ENCODE measurements at regions not wholly inside any gene's neighbourhood (a gene's known extent, or its start where the extent isn't known, plus 50 kb on each side); places are given as distances from the start of the nearest gene placed in this dataset.
"Not testable (repeated sequence)": the region's sequence is repeated elsewhere in the genome, so short reads cannot be mapped to it uniquely, and the experiment has no call there.

DNA sequence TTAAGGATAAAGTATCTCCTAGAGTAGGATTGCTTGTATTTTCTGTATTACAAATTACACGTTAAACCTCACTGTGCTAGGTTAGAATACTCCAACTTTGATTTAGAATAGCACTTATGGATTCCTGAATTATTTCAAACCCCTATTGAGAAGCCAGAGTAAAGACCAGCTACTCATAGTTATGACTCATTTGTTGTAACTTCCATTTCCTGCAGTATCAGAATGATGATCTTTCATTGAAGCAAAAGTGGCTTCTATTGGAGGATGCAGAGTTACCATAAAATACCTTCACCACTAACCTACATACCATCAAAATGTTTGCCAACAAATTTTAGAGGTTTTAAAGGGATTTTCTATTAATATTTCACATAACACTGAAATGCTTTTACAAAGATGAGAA lies 1322.7 kb upstream of the ALCAM start:
- no peak for DNase-seq

DNA sequence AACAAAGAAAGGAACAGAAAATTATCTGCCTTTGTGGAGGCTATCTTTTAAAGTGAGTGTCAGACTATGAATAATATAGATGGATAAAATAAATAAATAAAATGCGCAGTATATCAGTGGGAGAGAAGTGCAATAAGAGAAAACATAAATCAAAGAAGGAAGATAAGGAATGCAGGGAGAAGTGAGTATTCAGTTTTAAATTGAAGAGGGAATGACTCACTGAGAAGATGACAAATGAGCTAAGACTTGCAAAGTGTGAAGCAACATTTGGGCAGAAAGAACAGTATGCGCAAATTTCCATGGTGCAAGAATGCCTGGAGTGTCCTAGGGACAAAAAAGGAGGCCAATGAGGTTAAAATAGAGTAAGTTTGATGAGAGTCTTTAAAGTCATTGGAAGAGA lies 1300.1 kb upstream of the ALCAM start:
- no peak for DNase-seq

DNA sequence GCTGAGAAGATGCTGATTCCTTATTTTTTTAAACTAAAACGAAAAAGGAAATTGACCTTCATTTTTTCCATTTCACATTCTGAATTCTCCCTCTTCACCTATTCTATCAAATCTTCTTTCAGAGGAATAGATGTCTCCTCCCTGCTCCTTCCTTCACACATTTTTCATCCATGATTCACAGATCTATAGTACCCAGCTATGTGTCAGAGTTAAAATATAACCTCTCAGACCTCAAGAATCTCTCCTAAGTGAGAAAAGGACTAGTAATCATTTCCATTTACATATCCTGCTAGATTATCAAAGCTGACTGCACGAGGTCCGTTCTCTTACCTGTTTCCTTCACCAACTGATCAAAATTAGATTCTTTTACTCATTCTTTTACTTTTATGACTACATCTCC lies 1297.6 kb upstream of the ALCAM start:
- DNase-seq, result no peak

DNA sequence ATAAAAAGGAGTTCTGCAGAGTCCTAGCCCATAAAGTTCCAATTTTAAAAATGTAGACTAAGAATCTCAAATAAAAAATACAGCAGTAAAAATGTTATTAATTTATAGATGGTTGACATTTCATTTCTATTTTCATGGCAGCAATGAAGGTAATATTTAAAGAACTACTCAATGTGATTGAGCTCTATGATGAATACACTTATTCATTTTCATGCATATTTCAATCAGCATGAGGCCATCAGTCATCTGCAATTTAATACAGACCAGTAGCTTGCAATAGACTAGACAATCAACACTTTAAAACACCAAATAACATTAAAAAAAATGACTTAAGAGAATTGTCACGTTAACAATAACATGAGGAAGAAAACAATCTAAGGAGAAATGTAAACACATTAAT lies 1295.8 kb upstream of the ALCAM start:
- DNase-seq, result no peak

DNA sequence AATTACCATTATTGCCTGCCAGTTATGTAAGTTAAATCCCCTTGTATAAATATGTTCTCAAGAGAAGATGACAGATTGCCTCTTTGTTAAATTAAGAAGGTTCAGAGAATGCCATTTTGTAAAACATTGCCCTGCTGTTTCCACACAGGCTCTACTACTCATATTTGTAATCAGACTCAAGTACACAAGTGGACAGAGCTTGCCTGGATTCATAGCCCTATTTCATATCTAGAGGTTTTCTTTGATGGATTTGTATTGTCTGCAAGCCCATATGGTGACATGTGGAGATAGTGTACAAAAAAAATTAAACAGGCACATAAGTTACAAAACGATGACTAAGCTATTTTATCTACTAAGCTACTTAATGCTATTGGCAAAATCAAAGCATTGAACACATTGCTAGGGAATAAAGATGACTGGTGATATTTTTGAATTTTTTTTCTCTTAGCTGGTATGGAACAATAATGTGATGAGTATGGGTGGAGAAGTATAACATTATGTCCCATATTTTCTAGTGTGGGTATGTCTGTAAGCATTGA lies 1286.6 kb upstream of the ALCAM start:
- DNase-seq, result no peak

DNA sequence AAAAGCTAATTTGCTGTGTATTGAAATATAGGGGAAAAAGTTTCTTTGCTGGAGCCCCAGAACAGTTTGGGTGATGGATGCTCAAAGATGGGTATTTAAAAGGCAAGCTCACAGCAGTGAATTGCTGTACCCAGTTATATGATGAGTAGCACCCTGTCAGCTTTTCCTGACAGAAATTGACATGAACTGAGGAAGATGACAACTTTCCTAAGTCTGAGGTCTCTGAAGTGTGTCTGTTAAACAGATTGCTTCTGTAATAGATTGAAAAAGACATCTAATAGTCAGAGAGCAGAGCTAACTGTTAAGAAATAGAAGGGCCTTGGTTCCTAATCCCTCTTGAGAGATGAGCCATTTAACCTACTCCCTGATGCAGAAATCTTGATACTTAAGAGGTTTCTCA lies 1278.0 kb upstream of the ALCAM start:
- DNase-seq, result no peak

DNA sequence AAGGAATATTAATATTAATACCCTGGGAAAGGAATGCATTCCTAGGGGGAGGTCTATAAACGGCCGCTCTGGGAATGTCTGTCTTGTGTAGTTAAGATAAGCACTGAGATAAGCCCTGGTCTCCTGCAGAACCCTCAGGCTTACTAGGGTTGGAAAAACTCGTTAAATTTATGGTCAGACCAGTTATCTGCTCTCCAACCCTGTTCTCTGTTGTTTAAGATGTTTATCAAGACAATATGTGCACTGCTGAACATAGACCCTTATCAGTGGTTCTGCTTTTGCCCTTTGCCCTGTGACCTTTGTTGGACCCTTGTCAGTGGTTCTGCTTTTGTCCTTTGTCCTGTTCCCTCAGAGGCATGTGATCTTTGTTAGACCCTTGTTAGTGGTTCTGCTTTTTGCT lies 1276.7 kb upstream of the ALCAM start:
- not testable (repeated sequence) for DNase-seq

DNA sequence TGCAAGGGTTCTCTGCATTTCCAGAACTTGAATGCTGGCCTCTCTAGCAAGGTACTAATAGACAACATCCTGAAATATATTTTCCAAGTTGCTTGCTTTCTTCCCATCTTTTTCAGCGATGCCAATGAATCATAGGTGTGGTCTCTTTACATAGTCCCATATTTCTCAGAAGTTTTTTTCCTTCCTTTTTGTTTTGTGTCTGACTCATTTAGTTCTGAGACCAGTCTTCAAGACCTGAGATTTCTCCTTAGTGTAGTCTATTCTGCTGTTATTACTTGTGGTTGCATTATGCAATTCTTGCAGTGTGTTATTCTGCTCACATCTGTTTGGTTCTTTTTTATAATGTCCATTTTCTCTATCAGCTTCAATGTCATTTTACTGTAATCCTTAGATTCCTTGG lies 1265.0 kb upstream of the ALCAM start:
- no peak for DNase-seq

DNA sequence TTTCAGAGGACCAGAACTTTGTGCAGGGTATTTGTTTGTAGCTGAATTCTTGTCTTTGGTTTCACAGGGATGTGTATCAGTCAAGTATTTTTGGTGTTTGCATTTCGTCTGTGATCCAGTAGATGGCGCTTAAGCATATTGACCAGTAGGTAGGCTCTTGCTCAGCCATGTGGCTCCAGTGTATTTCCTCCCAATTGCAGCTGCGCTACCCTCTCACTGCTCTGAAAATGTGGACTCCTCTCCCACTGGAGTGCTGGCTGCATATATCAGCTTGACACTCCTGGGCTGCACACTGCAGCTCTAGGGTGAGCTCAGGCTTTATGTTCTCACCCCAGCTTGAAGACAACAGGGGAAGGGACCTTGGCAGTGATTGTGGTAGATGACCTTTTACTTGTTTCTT lies 1264.3 kb upstream of the ALCAM start:
- no peak for DNase-seq

DNA sequence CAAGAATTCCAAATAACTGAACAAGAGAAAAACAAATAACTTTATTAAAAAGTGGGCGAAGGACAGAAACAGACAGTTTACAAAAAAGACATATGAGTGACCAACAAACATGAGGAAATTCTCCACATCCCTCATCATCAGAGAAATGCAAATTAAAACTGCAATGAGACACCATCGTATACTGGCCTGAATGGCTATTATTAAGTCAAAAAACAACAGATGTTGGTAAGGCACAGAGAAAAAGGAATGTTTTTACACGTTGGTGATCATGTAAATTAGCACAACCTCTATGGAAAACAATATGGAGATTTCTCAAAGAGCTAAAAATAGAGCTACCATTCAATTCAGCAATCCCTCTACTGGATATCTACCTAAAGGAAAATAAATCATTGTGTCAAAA lies 1260.4 kb upstream of the ALCAM start:
- DNase-seq, result no peak

DNA sequence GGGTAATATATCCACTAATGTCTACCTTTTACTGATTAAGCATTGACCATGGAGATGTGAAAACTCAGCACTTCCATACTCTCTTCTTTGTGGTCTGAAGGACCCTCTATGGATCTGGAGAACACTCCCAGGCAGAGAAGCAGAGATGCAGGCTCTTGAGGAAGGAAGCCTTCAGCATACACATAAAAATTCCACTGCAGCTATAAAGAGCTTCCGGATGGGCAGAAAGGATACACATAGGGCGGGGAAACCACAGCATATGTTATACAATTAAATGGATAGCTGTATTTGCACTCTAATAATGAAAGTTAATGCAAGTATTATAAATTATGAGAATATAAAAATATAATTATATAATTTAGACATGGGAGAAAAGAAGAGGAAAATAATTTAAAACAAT lies 1258.2 kb upstream of the ALCAM start:
- DNase-seq, result no peak

DNA sequence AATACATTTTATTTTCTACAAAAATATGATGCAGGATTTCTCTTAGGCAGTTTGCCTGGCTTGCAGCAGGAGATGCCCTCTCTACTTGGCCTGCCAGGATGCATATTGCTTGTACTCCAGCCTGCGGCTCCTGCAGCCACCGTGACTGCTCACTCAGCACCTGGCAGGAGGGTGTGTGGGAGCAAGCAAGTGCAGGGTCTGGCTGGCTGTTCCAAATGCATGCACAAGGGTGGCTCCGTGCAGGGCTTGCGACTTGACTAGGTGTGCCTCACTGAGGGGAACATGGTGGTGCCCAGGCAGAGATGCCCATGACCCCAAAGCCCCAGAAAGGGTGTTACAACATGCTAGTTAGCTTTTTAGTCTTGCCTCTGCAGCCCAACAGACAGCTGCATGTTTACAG lies 1240.2 kb upstream of the ALCAM start:
- DNase-seq, result no peak

DNA sequence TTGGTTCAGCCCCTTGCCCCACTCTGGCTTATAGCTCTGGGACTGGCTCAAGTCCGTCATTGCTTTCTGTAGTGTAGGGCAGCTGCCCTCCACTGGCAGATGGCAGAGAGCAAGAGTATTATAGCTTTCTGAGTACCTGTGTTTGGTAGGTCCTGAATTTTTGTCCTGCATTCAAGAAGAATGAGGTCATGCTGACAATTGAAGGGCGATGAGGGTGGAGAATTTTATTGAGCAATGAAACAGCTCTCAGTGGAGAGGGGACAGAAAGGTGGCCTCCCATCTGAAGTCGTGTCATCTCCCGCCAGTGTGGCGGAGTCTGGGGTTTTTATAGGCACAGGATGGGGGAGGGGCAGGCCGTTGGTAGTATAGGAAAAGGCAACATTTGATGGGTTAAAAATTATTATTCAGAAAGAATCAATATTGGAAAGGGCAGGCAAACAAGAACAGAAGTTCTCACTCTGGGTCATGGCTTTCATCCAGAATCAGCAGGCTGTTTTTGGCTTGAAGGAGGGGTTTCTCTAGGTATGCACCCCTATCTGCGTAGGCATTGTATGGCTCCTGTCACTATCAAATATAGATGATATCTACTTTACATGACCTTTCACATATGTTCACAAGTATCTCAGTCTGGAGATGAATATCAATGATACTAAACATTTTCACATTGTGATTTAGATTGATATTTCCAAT lies 1239.7 kb upstream of the ALCAM start:
- DNase-seq, result no peak

DNA sequence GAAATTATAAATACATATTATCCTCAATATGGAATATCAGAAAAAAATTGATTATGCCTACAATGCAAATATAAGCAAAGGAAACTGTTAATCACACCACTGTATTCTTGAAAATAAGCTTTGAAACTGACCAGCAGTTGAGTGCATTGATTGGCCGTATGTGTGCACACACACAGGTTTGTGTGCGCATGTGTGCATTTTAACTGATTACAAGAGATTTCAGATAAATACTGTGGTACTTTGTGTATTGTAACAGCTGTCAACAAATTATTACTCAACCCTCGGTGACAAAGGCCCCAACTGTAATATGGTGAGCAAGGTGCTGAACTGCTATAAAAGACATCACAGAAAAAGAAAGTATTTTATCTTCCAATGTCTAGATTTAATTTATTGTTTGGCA lies 1238.9 kb upstream of the ALCAM start:
- no peak for DNase-seq

DNA sequence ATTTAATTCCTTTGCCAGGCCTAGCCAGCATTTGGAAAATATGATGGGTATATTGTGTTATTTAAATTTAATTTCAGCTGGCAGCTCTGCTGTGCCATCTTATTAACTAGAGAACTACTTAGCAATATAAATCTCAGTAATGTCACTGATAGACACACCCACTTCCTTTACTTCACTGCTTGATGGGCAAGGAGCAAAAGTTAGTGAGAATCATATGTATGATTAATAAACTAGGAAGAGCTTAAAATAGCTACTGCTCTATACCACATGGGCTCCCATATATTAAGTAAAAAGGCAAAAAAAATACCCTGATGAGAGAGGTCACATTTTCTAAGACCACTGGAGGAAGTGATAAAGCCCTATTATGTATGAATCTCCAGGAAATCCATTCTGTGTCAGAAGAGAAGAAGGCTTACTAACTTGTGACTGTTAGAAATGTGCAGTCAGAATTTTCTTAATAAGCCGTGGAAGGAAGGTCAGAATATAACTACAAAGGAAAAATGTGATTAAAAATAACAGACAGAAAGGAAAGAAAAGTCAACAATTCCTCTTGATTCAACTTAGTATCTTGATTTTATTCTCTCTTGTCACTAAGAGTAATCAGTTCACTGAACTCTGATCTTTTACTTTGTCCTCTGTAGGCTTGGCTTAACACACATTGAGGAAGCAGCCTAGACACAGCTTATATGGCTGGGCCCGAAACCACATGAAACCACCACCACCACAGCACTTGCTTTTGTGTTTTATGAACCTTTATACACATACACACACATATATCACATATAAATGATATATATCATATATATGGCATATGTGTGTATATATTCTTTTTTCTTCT lies 1233.9 kb upstream of the ALCAM start:
- no peak for DNase-seq

DNA sequence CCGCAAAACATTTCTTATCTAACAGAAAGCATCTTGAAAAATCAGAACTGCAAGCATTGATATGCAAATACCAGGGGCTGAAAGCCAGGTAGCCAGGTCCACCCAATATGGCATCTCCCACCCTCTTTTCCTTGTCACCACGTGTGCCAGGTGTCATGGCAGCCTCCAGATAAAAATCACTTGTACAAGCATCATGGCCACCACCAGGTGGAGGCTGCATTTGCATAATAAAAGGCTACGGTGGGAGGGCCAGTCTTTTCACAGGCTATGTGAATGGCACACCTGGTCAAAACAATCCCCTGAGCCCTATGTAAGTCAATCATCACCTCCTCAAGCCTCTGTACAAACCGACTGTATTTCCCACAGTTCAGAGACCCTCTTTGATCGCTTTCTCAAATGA lies 1233.1 kb upstream of the ALCAM start:
- DNase-seq, result no peak

DNA sequence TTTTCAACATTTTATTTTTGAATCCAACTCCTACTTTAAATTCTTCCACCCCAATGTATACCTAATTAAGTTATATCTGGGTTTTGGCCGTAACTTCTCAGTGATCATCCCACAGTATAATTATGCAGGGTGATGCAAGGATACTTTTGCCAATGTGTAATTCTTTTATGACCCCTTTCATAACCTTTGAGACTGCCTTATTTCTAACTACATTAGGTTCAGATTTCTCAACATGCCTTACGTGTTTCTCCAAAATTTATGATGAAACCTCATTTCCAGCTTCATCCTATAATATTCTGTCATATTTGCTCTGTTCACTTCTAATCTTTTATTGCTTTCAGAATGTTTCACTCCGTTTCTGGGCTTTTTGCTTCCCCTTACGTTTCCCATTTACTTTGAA lies 1229.6 kb upstream of the ALCAM start:
- no peak for DNase-seq

DNA sequence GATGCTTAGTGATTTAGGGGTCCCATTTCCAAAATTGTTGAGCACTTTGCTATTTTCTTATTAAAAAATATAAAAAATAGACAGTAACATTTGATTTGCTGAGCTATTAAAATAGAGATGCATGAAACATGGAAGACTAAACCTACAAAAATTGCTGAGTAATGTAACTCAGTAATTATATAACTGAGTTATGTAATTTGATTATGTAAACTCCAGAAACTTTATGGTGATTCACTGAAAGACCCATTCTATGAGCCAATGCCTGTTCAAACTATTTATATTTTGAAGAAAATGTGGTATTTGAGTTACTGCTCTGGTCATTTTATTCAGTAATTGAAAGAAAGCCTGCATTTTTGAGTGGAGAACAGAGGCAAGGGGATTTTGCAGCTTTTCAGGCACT lies 1221.5 kb upstream of the ALCAM start:
- no peak for DNase-seq

DNA sequence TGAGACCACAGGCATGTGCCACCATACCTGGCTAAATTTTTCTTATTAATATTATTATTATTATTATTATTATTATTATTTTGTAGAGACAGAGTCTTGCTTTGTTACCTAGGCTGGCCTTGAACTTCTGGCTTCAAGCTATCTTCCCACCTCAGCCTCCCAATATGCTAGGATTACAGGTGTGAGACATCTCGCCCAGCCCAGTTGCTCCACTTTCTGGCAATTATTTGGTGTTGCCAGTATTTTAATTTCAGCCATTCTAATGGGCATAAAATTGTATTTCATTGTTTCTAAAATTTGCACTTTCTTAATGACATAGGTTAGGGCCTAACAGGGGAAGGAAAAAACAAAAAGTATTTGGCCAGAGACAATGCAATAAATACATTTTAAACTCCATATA lies 1217.6 kb upstream of the ALCAM start:
- no peak for DNase-seq

DNA sequence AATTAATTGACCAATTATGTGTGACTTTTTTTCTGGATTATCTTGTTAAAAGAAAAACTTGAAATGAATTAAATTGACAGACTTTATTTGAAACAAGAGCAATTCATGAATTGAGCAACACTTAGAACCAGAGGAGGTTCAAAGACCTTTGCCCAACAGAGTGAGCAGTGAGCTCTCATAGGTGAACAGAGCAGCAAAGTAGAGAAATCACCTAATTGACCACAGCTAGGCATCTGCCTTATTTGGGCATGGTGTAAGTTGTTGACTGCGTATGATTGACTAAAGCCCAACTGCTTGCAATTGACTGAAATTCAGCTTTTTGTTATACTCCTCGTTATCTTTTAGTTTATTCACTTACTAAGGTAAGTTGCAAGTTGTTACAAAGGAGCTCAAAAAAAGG lies 1216.0 kb upstream of the ALCAM start:
- DNase-seq, result no peak

DNA sequence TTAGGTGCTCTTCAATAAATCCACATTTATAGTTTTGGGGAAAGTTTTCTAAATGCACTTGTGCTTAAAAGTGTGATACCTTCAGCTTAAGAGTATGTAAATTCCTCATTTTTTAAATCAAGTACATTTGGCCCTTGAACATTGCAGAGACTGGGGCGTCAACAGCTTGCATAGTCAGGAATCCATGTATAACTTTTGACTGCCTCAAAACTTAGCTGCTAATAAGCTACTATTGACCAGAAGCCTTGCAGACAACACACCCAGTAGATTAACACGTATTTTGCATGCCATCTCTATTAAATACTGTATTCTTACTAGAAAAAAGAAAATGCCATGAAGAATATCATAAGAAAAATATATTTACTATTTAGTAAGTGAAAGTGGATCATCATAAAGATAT lies 1211.8 kb upstream of the ALCAM start:
- DNase-seq, result no peak

DNA sequence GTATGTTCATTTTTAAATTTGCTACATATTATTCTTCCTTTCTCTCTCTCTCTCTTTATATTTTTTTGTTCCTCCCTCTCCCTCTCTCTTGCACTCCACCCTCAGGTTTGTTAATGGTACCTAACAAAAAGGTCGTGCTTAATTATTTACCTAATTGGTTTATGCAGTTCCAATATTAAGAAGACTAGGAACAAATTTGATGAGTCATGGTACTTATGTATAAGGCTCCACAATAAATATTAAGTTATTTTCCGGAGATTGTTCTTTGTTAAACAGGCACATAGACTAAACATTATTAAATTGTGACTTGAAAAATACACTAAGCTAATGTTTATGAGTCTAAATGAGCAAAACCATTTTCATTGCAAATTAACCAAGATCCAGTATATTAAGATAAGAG lies 1200.8 kb upstream of the ALCAM start:
- DNase-seq, result no peak

DNA sequence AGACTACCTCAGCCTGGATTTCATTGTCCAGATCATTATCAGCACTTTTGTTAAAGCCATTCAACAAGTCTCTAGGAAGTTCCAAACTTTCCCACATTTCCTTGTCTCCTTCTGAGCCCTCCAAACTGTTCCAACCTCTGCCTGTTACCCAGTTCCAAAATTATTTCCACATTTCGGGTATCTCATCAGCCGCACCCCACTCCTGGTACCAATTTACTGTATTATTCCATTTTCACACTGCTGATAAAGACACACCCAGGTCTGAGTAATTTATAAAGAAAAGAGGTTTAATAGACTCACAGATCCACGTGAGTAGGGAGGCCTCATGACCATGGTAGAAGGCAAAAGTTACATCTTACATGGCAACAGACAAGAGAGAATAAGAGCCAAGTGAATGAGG lies 1198.3 kb upstream of the ALCAM start:
- DNase-seq, result no peak

DNA sequence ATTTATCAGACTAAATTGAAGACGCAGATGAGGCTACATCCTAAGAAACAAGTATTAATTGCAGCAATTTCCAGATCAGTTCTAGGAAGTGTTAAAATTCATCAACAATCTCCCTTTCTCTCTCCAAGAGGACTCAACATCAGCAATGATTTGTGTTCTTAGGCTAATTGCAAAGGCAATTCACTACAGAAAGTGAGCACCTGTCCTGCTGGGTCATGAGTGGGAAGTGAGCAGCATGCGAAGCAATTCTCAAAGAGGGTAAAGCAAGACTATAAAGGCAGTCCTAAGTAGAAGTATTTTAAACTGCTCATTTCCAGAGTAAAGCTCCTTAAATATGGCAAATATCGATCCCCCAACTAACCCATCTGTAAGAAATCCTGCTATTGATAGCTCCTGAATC lies 1191.0 kb upstream of the ALCAM start:
- no peak for DNase-seq

DNA sequence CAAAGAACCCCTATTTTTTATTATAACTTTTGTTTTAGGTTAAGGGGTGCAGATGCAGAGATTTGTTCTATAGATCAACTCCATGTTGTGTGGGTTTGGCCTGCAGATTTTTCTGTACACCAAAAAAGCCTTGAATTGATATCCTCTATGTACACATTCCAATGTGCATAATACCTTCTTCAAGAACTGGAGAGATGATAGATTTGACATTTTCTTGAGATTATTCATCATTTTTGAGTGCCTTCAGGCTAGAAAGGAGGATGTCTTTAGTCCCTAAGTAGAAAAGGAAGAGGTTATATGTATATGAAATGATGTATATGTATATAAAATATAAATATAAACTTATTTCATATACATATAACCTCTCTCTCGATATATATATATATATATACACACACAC lies 1190.0 kb upstream of the ALCAM start:
- DNase-seq, result no peak

All from activated gamma-delta T cell (primary cell).